ENCODE measurements at regions not wholly inside any gene's neighbourhood (a gene's known extent, or its start where the extent isn't known, plus 50 kb on each side); places are given as distances from the start of the nearest gene placed in this dataset.
"Not testable (repeated sequence)": the region's sequence is repeated elsewhere in the genome, so short reads cannot be mapped to it uniquely, and the experiment has no call there.

GRCh38 chr5:112520474-112520873, 101.4 kb upstream of the EPB41L4A start:
- BruUV-seq (replicated peaks); H3K9me1 ChIP-seq (ENCODE audit: control insufficient read depth, insufficient read depth, low read length); in situ Hi-C loops (cut with MboI); H3K27ac ChIP-seq (ENCODE audit: extremely low read depth, low read depth, low read length); DNase-seq (ENCODE audit: extremely low read depth in 1 of 4, low spot score in 3 of 4); ATAC-seq; H4K20me1 ChIP-seq (replicated peaks; ENCODE audit: control insufficient read depth, insufficient read depth, low read length); H3K4me3 ChIP-seq; H3K4me1 ChIP-seq (replicated peaks in 1 of 2; ENCODE audit: control insufficient read depth in 2 of 2, insufficient read depth in 2 of 2, low read length in 2 of 2); H3K36me3 ChIP-seq (ENCODE audit: control insufficient read depth, insufficient read depth, low read length); H3K9me3 ChIP-seq (replicated peaks; ENCODE audit: control insufficient read depth, insufficient read depth, low read depth, low read length); POLR2A ChIA-PET; H2AFZ ChIP-seq (ENCODE audit: low read depth, low read length); H3K27me3 ChIP-seq (ENCODE audit: control insufficient read depth in 2 of 2, insufficient read depth in 2 of 2, low read length in 2 of 2); FAIRE-seq; CTCF ChIA-PET (ENCODE audit: low intra/inter-chr PET ratio); H3K4me2 ChIP-seq (ENCODE audit: insufficient read depth, low read length); H3K79me2 ChIP-seq (ENCODE audit: control insufficient read depth, insufficient read depth, low read length); H3K9ac ChIP-seq (ENCODE audit: insufficient read depth in 1 of 2, low read depth in 2 of 2, low read length in 2 of 2): not testable (repeated sequence)
- 0% methylated on average over 1 of the region's 1 CpG for WGBS (ENCODE audit: insufficient coverage, low coverage, missing lambda C conversion rate)
- intact Hi-C loops (cut with micrococcal nuclease) = loop anchor here (10.0 kb wide), 1 partner anchor 346 kb away; no protein-coding TSS in a partner anchor

- DNase-seq (ENCODE audit: extremely low read depth in 1 of 4, low spot score in 3 of 4); in situ Hi-C loops (cut with MboI); H3K4me3 ChIP-seq; H3K79me2 ChIP-seq (ENCODE audit: control insufficient read depth, insufficient read depth, low read length); H3K27me3 ChIP-seq (ENCODE audit: control insufficient read depth in 2 of 2, insufficient read depth in 2 of 2, low read length in 2 of 2); H4K20me1 ChIP-seq (replicated peaks; ENCODE audit: control insufficient read depth, insufficient read depth, low read length); H3K9ac ChIP-seq (ENCODE audit: insufficient read depth in 1 of 2, low read depth in 2 of 2, low read length in 2 of 2); H3K27ac ChIP-seq (ENCODE audit: extremely low read depth, low read depth, low read length); CTCF ChIA-PET (ENCODE audit: low intra/inter-chr PET ratio); H3K4me1 ChIP-seq (replicated peaks in 1 of 2; ENCODE audit: control insufficient read depth in 2 of 2, insufficient read depth in 2 of 2, low read length in 2 of 2); BruUV-seq (replicated peaks); H3K4me2 ChIP-seq (ENCODE audit: insufficient read depth, low read length); H3K9me1 ChIP-seq (ENCODE audit: control insufficient read depth, insufficient read depth, low read length); ATAC-seq; H2AFZ ChIP-seq (ENCODE audit: low read depth, low read length); H3K9me3 ChIP-seq (replicated peaks; ENCODE audit: control insufficient read depth, insufficient read depth, low read depth, low read length); FAIRE-seq; H3K36me3 ChIP-seq (ENCODE audit: control insufficient read depth, insufficient read depth, low read length): not testable (repeated sequence)
- intact Hi-C loops (cut with micrococcal nuclease) = loop anchor here (10.0 kb wide), 1 partner anchor 348 kb away; no protein-coding TSS in a partner anchor
- POLR2A ChIA-PET = interaction anchor here (0.6 to 1.9 kb wide), 4 partner anchors 25 to 962 kb away, joined by 3 to 4 read pairs (median 3); no protein-coding TSS in a partner anchor
- 41% methylated on average over 9 of the region's 9 CpGs for WGBS (ENCODE audit: insufficient coverage, low coverage, missing lambda C conversion rate)
Observed at GRCh38 chr5:112522891-112523673, 104.0 kb upstream of the EPB41L4A start.
